ENCODE measurements at regions not wholly inside any gene's neighbourhood (a gene's known extent, or its start where the extent isn't known, plus 50 kb on each side); places are given as distances from the start of the nearest gene placed in this dataset.
A peak's percentile ranks its signal among the peaks of the same experiment; 100 is the strongest.

DNA sequence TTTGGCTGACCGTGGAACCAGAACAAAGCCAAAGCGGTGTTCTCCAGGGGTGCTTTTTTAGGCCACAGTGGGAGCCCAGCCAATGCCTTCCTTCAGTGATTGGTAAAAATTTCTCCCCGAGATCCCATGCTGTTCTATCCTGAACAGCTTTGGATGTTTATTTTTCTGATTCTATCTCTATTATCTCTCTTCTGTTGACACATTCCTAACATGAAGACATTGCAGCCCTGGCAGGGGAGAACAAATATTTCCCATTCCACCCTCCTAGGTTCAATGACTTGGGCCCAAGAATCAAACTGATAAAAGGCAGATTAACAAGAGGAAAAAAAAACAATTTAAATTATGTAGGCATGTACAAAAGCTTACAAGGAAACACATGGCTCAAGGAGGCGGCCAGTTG, 162.7 kb downstream of the PFKFB3 start (continued):
- TF ChIP-seq AHDC1 (CRISPR knock-in tag; IDR thresholded peaks at IDR 0.05; ENCODE audit: borderline replicate concordance) (peak; percentile 23; the same call in 1 of the 2 replicates), ZEB1 (IDR thresholded peaks at IDR 0.05; ENCODE audit: insufficient replicate concordance, low read depth) (no peak), PRPF4 (IDR thresholded peaks at IDR 0.05; ENCODE audit: low read depth, low read length, poor library complexity, severe bottlenecking) (no peak), ZMAT3 (CRISPR knock-in tag; conservative IDR thresholded peaks at IDR 0.05) (no peak), ZNF580 (CRISPR knock-in tag; IDR thresholded peaks at IDR 0.05; ENCODE audit: borderline replicate concordance, low read depth) (no peak), MLX (CRISPR knock-in tag; IDR thresholded peaks at IDR 0.05) (no peak), FOXA3 (CRISPR knock-in tag; IDR thresholded peaks at IDR 0.05) (peak; percentile 43; the same call in 1 of the 2 replicates), ZNF713 (CRISPR knock-in tag; IDR thresholded peaks at IDR 0.05) (no peak), SOX13 (IDR thresholded peaks at IDR 0.05) (no peak), SOX13 (CRISPR knock-in tag; conservative IDR thresholded peaks at IDR 0.05 in 1 of 2, IDR thresholded peaks at IDR 0.05 in 1 of 2) (peak in 1 of 2 experiments; percentile 50; a peak in 1 of 4 replicates)
